ENCODE measurements at regions not wholly inside any gene's neighbourhood (a gene's known extent, or its start where the extent isn't known, plus 50 kb on each side); places are given as distances from the start of the nearest gene placed in this dataset.
A peak's percentile ranks its signal among the peaks of the same experiment; 100 is the strongest.

- no peaks in the 10 kb centered on the region for H3K27me3 ChIP-seq
- H3K27ac ChIP-seq, result no peak overlapping the region
- H3K4me1 ChIP-seq, result no peaks in the 10 kb centered on the region
- H3K4me3 ChIP-seq, result no peak overlapping the region
- DNase-seq, result no peak
- H3K36me3 ChIP-seq, result no peaks in the 10 kb centered on the region
- H3K9me3 ChIP-seq (replicated peaks), result no peaks in the 10 kb centered on the region
Measured at GRCh38 chr3:102083473-102083872, 234.2 kb downstream of the NFKBIZ start.

- H3K27me3 ChIP-seq, result no peaks in the 10 kb centered on the region
- no peaks in the 10 kb centered on the region for H3K4me1 ChIP-seq
- H3K4me3 ChIP-seq, result no peak overlapping the region
- H3K27ac ChIP-seq, result no peak overlapping the region
- DNase-seq, result no peak
- no peaks in the 10 kb centered on the region for H3K36me3 ChIP-seq
- no peaks in the 10 kb centered on the region for H3K9me3 ChIP-seq (replicated peaks)
Measured at GRCh38 chr3:102084006-102084405, 234.7 kb downstream of the NFKBIZ start.

GRCh38 chr3:102084704-102085103, 235.4 kb downstream of the NFKBIZ start:
- H3K4me1 ChIP-seq, result no peaks in the 10 kb centered on the region
- no peak for DNase-seq
- H3K27me3 ChIP-seq, result no peaks in the 10 kb centered on the region
- no peak overlapping the region for H3K27ac ChIP-seq
- H3K4me3 ChIP-seq, result no peak overlapping the region
- no peaks in the 10 kb centered on the region for H3K36me3 ChIP-seq
- no peaks in the 10 kb centered on the region for H3K9me3 ChIP-seq (replicated peaks)

GRCh38 chr3:102085431-102086176, 236.3 kb downstream of the NFKBIZ start:
- DNase-seq, result no peak
- Histone ChIP-seq H3K4me1 (peaks cover 5% of the 10 kb centered on the region), H3K27me3 (no peaks in the 10 kb centered on the region)

GRCh38 chr3:102087236-102087635, 237.9 kb downstream of the NFKBIZ start:
- no peak for DNase-seq
- H3K9me3 ChIP-seq (replicated peaks), result no peaks in the 10 kb centered on the region
- H3K27me3 ChIP-seq, result no peaks in the 10 kb centered on the region
- H3K36me3 ChIP-seq, result no peaks in the 10 kb centered on the region
- H3K4me1 ChIP-seq, result peaks cover 12% of the 10 kb centered on the region
- no peak overlapping the region for H3K27ac ChIP-seq
- H3K4me3 ChIP-seq, result no peak overlapping the region

More at GRCh38 chr3:102085431-102086176, 236.3 kb downstream of the NFKBIZ start:
- Histone ChIP-seq H3K4me3 (no peak overlapping the region), H3K9me3 (replicated peaks) (no peaks in the 10 kb centered on the region), H3K36me3 (no peaks in the 10 kb centered on the region), H3K27ac (no peak overlapping the region)

GRCh38 chr3:102089239-102089638, 239.9 kb downstream of the NFKBIZ start:
- Histone ChIP-seq H3K4me1 (peaks cover 17% of the 10 kb centered on the region), H3K9me3 (replicated peaks) (no peaks in the 10 kb centered on the region), H3K27ac (no peak overlapping the region), H3K36me3 (no peaks in the 10 kb centered on the region), H3K4me3 (no peak overlapping the region), H3K27me3 (no peaks in the 10 kb centered on the region)
- DNase-seq, result no peak

- Histone ChIP-seq H3K4me1 (peaks cover 17% of the 10 kb centered on the region), H3K36me3 (no peaks in the 10 kb centered on the region), H3K27ac (peak overlapping the region; percentile 38), H3K27me3 (no peaks in the 10 kb centered on the region), H3K4me3 (no peak overlapping the region), H3K9me3 (replicated peaks) (no peaks in the 10 kb centered on the region)
- peak in 1 of 2 experiments; percentile 30 for DNase-seq
Measured at GRCh38 chr3:102089904-102090720, 240.8 kb downstream of the NFKBIZ start.

- Histone ChIP-seq H3K4me3 (no peak overlapping the region), H3K27ac (peak overlapping the region; percentile 38), H3K27me3 (no peaks in the 10 kb centered on the region), H3K4me1 (peaks cover 17% of the 10 kb centered on the region), H3K36me3 (no peaks in the 10 kb centered on the region), H3K9me3 (replicated peaks) (no peaks in the 10 kb centered on the region)
- DNase-seq, result peak in 1 of 2 experiments; percentile 36
Measured at GRCh38 chr3:102090721-102091045, 241.4 kb downstream of the NFKBIZ start.

- DNase-seq, result no peak
- peaks cover 17% of the 10 kb centered on the region for H3K4me1 ChIP-seq
- H3K27me3 ChIP-seq, result no peaks in the 10 kb centered on the region
- H3K4me3 ChIP-seq, result no peak overlapping the region
- H3K9me3 ChIP-seq (replicated peaks), result no peaks in the 10 kb centered on the region
- no peaks in the 10 kb centered on the region for H3K36me3 ChIP-seq
- H3K27ac ChIP-seq, result no peak overlapping the region
Measured at GRCh38 chr3:102091358-102091757, 242.0 kb downstream of the NFKBIZ start.

- Histone ChIP-seq H3K9me3 (replicated peaks) (no peaks in the 10 kb centered on the region), H3K27ac (no peak overlapping the region)
- DNase-seq, result no peak
Measured at GRCh38 chr3:102092617-102093466, 243.5 kb downstream of the NFKBIZ start.

GRCh38 chr3:102094506-102094905, 245.2 kb downstream of the NFKBIZ start:
- DNase-seq, result no peak
- Histone ChIP-seq H3K36me3 (no peaks in the 10 kb centered on the region), H3K27ac (no peak overlapping the region), H3K27me3 (no peaks in the 10 kb centered on the region), H3K4me3 (no peak overlapping the region), H3K4me1 (peaks cover 17% of the 10 kb centered on the region), H3K9me3 (replicated peaks) (no peaks in the 10 kb centered on the region)

More at GRCh38 chr3:102092617-102093466, 243.5 kb downstream of the NFKBIZ start:
- H3K27me3 ChIP-seq, result no peaks in the 10 kb centered on the region
- H3K36me3 ChIP-seq, result no peaks in the 10 kb centered on the region
- H3K4me3 ChIP-seq, result no peak overlapping the region
- peaks cover 17% of the 10 kb centered on the region for H3K4me1 ChIP-seq

- Histone ChIP-seq H3K36me3 (no peaks in the 10 kb centered on the region), H3K9me3 (replicated peaks) (no peaks in the 10 kb centered on the region), H3K27me3 (no peaks in the 10 kb centered on the region), H3K4me1 (peaks cover 14% of the 10 kb centered on the region), H3K27ac (no peak overlapping the region), H3K4me3 (no peak overlapping the region)
- no peak for DNase-seq
Measured at GRCh38 chr3:102095383-102095782, 246.1 kb downstream of the NFKBIZ start.

GRCh38 chr3:102096066-102096465, 246.8 kb downstream of the NFKBIZ start:
- H3K36me3 ChIP-seq, result no peaks in the 10 kb centered on the region
- no peak overlapping the region for H3K27ac ChIP-seq
- H3K27me3 ChIP-seq, result no peaks in the 10 kb centered on the region
- H3K4me1 ChIP-seq, result peaks cover 7% of the 10 kb centered on the region; the same call in 1 of the 2 replicates
- H3K4me3 ChIP-seq, result no peak overlapping the region
- H3K9me3 ChIP-seq (replicated peaks), result no peaks in the 10 kb centered on the region
- no peak for DNase-seq

GRCh38 chr3:102098130-102098885, 249.0 kb downstream of the NFKBIZ start:
- H3K27me3 ChIP-seq, result no peaks in the 10 kb centered on the region

More at GRCh38 chr3:102098130-102098885, 249.0 kb downstream of the NFKBIZ start:
- no peaks in the 10 kb centered on the region for H3K9me3 ChIP-seq (replicated peaks)
- no peak overlapping the region for H3K27ac ChIP-seq
- H3K4me1 ChIP-seq, result no peaks in the 10 kb centered on the region
- no peaks in the 10 kb centered on the region for H3K36me3 ChIP-seq
- no peak overlapping the region for H3K4me3 ChIP-seq
- DNase-seq, result no peak
